ENCODE measurements at regions not wholly inside any gene's neighbourhood (a gene's known extent, or its start where the extent isn't known, plus 50 kb on each side); places are given as distances from the start of the nearest gene placed in this dataset.

GRCh38 chr4:83894831-83895230 lies 358.9 kb downstream of the GPAT3 start:
- POLR2A ChIA-PET = interaction anchor here (0.6 kb wide), 1 partner anchor 507 kb away, joined by 3 read pairs; no protein-coding TSS in a partner anchor
- TF ChIP-seq RERE (CRISPR knock-in tag; IDR thresholded peaks at IDR 0.05; ENCODE audit: borderline replicate concordance) (no peak), MTF1 (CRISPR knock-in tag; IDR thresholded peaks at IDR 0.05; ENCODE audit: borderline replicate concordance) (no peak), SPI1 (IDR thresholded peaks at IDR 0.05; ENCODE audit: borderline replicate concordance, low read depth, low read length) (no peak), RBM14 (IDR thresholded peaks at IDR 0.05; ENCODE audit: borderline replicate concordance, insufficient read depth, low read depth, low read length) (no peak), MAFF (IDR thresholded peaks at IDR 0.05; ENCODE audit: low read length) (no peak), ZBTB7A (IDR thresholded peaks at IDR 0.05; ENCODE audit: borderline replicate concordance, control insufficient read depth, low read depth, low read length) (no peak), ARID4B (CRISPR knock-in tag; IDR thresholded peaks at IDR 0.05) (no peak), RBM25 (IDR thresholded peaks at IDR 0.05; ENCODE audit: low read depth, low read length, severe bottlenecking) (no peak), ATF3 (IDR thresholded peaks at IDR 0.05) (no peak), ATF3 (CRISPR knock-in tag; conservative IDR thresholded peaks at IDR 0.05) (no peak)
- TF ChIP-seq, protein P1, sequence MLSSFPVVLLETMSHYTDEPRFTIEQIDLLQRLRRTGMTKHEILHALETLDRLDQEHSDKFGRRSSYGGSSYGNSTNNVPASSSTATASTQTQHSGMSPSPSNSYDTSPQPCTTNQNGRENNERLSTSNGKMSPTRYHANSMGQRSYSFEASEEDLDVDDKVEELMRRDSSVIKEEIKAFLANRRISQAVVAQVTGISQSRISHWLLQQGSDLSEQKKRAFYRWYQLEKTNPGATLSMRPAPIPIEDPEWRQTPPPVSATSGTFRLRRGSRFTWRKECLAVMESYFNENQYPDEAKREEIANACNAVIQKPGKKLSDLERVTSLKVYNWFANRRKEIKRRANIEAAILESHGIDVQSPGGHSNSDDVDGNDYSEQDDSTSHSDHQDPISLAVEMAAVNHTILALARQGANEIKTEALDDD (IDR thresholded peaks at IDR 0.05) = no peak

More at GRCh38 chr4:83894831-83895230, 358.9 kb downstream of the GPAT3 start:
- Histone ChIP-seq H3K27ac (ENCODE audit: extremely low read depth, low read depth, low read length) (no peak overlapping the region), H3K36me3 (ENCODE audit: control insufficient read depth, insufficient read depth, low read length) (no peaks in the 10 kb centered on the region), H3K27me3 (ENCODE audit: control insufficient read depth in 2 of 2, insufficient read depth in 2 of 2, low read length in 2 of 2) (no peaks in the 10 kb centered on the region), H3K4me3 (no peak overlapping the region), H3K9ac (ENCODE audit: insufficient read depth in 1 of 2, low read depth in 2 of 2, low read length in 2 of 2) (no peak overlapping the region), H3K79me2 (ENCODE audit: control insufficient read depth, insufficient read depth, low read length) (no peaks in the 10 kb centered on the region), H3K4me2 (ENCODE audit: insufficient read depth, low read length) (no peak overlapping the region), H2AFZ (ENCODE audit: low read depth, low read length) (no peak overlapping the region), H3K9me1 (ENCODE audit: control insufficient read depth, insufficient read depth, low read length) (no peaks in the 10 kb centered on the region), H3K4me1 (replicated peaks in 1 of 2; ENCODE audit: control insufficient read depth in 2 of 2, insufficient read depth in 2 of 2, low read length in 2 of 2) (no peaks in the 10 kb centered on the region; a peak in 1 of 5 replicates), H3K9me3 (replicated peaks; ENCODE audit: control insufficient read depth, insufficient read depth, low read depth, low read length) (no peaks in the 10 kb centered on the region), H4K20me1 (replicated peaks; ENCODE audit: control insufficient read depth, insufficient read depth, low read length) (no peaks in the 10 kb centered on the region; the same call in 1 of the 2 replicates)
- ATAC-seq (no peak), DNase-seq (ENCODE audit: extremely low read depth in 1 of 4, low spot score in 3 of 4) (no peak), FAIRE-seq (no peak)
- CTCF ChIA-PET (ENCODE audit: low intra/inter-chr PET ratio) = no interaction called here
- 0% methylated on average over 1 of the region's 1 CpG for WGBS (ENCODE audit: insufficient coverage, low coverage, missing lambda C conversion rate)
- in situ Hi-C loops (cut with MboI) = no loop called here
- BruUV-seq (replicated peaks) = no TSS peak
- intact Hi-C loops (cut with micrococcal nuclease) = no loop called here

Data from K562 (cell line).